ENCODE measurements at regions not wholly inside any gene's neighbourhood (a gene's known extent, or its start where the extent isn't known, plus 50 kb on each side); places are given as distances from the start of the nearest gene placed in this dataset.

- no peak for DNase-seq (ENCODE audit: low read depth)
- no peak for TF ChIP-seq CTCF (IDR thresholded peaks at IDR 0.05; ENCODE audit: low read depth, low read length, missing control alignments)
- H3K4me3 ChIP-seq (ENCODE audit: low read depth, low read length) = no peak overlapping the region
Measured at GRCh38 chr16:64181271-64181925, 940.5 kb downstream of the CDH11 start.

- no peak overlapping the region for H3K4me3 ChIP-seq (ENCODE audit: low read depth, low read length)
- no peak for TF ChIP-seq CTCF (IDR thresholded peaks at IDR 0.05; ENCODE audit: low read depth, low read length, missing control alignments)
- DNase-seq (ENCODE audit: low read depth) = no peak
Measured at GRCh38 chr16:64180136-64180900, 941.5 kb downstream of the CDH11 start.

GRCh38 chr16:64174327-64174726 lies 947.5 kb downstream of the CDH11 start:
- H3K4me3 ChIP-seq (ENCODE audit: low read depth, low read length) = no peak overlapping the region
- TF ChIP-seq CTCF (IDR thresholded peaks at IDR 0.05; ENCODE audit: low read depth, low read length, missing control alignments) = no peak
- DNase-seq (ENCODE audit: low read depth) = no peak

- no peak overlapping the region for H3K4me3 ChIP-seq (ENCODE audit: low read depth, low read length)
- no peak for DNase-seq (ENCODE audit: low read depth)
- TF ChIP-seq CTCF (IDR thresholded peaks at IDR 0.05; ENCODE audit: low read depth, low read length, missing control alignments) = no peak
Measured at GRCh38 chr16:64172652-64173051, 949.2 kb downstream of the CDH11 start.

GRCh38 chr16:64172226-64172625 lies 949.6 kb downstream of the CDH11 start:
- no peak for DNase-seq (ENCODE audit: low read depth)
- TF ChIP-seq CTCF (IDR thresholded peaks at IDR 0.05; ENCODE audit: low read depth, low read length, missing control alignments) = no peak
- no peak overlapping the region for H3K4me3 ChIP-seq (ENCODE audit: low read depth, low read length)

- no peak for DNase-seq (ENCODE audit: low read depth)
- no peak for TF ChIP-seq CTCF (IDR thresholded peaks at IDR 0.05; ENCODE audit: low read depth, low read length, missing control alignments)
- no peak overlapping the region for H3K4me3 ChIP-seq (ENCODE audit: low read depth, low read length)
Measured at GRCh38 chr16:64171632-64172031, 950.2 kb downstream of the CDH11 start.

Measured in GM12864 (cell line).